SIG-M5 treated with dmso at 0.1 percent for 504 hours (cell line): ENCODE measurements at regions not wholly inside any gene's neighbourhood (a gene's known extent, or its start where the extent isn't known, plus 50 kb on each side); places are given as distances from the start of the nearest gene placed in this dataset.
A peak's percentile ranks its signal among the peaks of the same experiment; 100 is the strongest.
"Not testable (repeated sequence)": the region's sequence is repeated elsewhere in the genome, so short reads cannot be mapped to it uniquely, and the experiment has no call there.

Experiments used
- DNase-seq: peaks from one replicate; lab custom pipeline; 2025; ENCODE audit not compliant: unreplicated experiment; lab: John Stamatoyannopoulos, UW

DNA sequence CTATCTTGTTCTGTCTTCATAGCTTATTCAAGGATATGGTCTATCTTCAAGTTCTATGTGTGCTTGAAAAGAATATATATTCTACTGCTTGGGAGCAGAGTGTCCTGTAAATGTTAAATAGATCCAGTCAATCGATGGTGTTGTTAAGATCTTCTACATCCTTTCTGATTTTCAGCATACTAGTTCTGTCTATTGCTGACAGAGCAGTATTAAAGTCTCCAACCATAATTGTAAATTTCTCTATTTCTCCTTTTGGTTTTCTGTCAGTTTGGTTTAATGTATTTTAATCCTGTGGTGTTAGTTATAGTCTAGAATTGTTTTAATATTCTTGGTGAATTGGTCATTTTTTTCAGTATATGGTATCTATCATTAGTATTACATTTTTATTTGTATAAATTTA, 124.0 kb upstream of the COX7C start:
- DNase-seq: no peak

DNA sequence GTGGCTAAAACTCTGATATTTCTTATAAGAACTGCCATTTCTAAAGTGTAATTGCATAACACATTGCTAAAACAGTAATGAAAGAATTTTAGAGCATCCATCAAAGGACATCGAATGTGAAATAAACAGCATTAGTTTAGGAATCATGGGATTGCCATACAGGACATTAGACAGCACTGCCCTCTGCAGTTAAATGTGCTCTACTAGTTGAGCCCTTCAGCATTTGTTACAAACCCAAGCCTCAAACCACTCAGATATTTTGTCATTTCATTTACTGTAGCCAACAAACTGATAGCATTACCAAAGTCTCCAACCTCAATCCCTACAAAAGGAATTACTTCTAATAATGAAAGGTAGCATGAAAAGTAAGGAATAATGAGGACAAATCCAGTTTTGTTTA, 116.8 kb upstream of the COX7C start:
- peak; percentile 11 for DNase-seq

GRCh38 chr5:86507574-86507973, 110.2 kb upstream of the COX7C start:
- DNase-seq: no peak

DNA sequence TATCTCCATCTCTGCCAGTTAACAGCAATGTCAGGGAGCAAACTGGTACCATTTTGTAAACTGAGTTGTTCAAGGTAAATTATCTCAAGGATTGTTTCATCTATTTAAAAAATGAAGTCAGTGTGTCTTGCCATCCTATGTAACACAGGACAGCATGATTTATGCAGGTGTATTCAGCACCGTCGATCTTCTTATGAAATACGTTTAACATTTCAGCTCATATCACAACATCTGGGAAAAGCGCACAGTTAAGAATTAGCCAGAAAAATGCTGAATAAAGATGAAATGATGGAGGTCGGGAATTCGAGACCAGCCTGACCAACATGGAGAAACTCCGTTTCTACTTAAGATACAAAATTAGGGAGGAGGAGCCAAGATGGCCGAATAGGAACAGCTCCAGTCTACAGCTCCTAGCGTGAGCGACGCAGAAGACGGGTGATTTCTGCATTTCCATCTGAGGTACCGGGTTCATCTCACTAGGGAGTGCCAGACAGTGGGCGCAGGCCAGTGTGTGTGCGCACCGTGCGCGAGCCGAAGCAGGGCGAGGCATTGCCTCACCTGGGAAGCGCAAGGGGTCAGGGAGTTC, 107.3 kb upstream of the COX7C start:
- not testable (repeated sequence) for DNase-seq

DNA sequence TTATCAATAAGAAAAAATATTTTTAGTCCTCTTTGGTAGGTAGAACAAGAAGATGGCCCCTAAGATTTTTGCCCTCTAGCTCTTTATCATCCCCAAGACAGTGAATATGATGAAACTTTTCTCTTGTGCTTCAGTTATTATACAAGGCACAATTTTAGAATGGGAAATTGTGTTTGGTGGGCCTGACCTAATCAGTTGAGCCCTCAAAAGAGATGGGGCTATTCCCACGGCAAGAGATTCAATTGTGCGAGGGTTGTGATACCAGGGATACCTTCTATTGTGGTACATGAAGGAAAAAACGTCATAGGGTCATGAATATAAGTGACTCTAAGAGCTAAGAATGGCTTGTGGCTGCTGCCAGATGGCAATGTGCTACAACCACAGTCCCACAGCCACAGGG, 94.0 kb upstream of the COX7C start:
- DNase-seq: no peak

GRCh38 chr5:86525622-86526021, 92.1 kb upstream of the COX7C start:
- no peak for DNase-seq

DNA sequence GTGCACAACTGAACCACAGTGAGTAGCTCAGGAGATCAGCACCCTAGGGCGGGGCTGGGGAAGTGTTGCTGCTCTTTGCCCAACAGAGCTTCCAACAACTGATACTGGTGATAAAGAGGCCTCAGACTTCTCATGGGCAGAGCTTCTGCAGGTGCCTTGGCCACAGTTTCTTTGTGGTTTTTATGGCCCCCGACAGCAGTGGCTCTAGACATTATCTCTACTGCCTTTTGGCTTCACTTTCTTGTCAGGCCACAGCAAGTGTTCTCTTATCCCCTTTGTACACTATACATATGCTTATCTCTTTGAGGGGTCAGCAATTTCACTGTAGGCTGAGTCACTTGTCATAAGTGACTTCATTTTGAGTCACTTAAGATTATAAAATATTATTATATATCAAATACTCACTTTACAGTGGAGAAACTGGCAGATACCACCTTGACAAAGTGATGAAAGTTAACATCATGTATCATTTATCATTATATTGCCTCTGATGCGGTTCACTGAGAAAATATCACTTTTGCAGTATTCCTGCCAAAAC, 90.9 kb upstream of the COX7C start:
- DNase-seq: no peak

- DNase-seq: no peak
These were observed 85.3 kb upstream of the COX7C start for GRCh38 chr5:86532429-86532828.

GRCh38 chr5:86536396-86536795, 81.3 kb upstream of the COX7C start:
- DNase-seq: no peak

DNA sequence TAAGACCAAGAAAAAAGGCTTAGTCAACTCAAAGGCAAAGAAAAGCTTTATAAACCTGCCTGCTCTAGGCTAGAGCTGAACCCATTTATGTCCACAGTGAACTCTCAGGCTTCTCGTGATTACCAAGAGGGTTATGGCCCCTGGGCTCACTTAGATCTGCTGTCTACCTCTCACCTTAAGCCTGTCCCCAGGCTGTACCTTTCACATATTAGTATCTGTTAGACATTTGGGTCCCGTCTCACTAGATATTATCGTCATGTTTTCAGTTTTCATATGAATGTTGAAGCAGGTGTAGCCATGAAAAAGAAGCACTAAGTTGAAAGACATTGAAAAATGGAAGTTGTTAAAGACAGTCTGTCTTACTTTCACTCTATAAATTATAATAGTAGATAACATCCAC, 75.2 kb upstream of the COX7C start:
- DNase-seq: no peak

DNA sequence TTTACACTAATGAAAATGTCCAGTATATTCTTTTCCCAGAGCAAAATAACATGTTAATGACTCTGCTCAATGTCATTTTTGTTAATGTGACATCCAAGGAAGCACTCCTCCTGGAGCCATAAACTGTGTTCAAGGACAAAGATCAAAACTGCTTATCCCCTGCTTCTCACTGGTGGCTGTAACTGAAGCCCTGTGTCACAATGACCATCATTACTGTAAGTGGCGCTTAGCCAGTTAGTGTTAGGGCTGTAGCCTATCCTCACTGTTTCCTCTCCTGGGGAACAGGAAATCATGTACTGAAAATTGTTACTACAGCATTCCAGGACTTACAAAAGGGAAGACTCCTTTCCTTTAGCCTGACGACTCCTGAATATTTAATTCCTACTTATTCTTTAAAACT, 71.7 kb upstream of the COX7C start:
- DNase-seq: no peak

- no peak for DNase-seq
These were observed 71.2 kb upstream of the COX7C start for GRCh38 chr5:86546582-86546981.

- DNase-seq: no peak
These were observed 63.1 kb upstream of the COX7C start for GRCh38 chr5:86554638-86555037.

GRCh38 chr5:86557920-86558319, 59.8 kb upstream of the COX7C start:
- DNase-seq: no peak

DNA sequence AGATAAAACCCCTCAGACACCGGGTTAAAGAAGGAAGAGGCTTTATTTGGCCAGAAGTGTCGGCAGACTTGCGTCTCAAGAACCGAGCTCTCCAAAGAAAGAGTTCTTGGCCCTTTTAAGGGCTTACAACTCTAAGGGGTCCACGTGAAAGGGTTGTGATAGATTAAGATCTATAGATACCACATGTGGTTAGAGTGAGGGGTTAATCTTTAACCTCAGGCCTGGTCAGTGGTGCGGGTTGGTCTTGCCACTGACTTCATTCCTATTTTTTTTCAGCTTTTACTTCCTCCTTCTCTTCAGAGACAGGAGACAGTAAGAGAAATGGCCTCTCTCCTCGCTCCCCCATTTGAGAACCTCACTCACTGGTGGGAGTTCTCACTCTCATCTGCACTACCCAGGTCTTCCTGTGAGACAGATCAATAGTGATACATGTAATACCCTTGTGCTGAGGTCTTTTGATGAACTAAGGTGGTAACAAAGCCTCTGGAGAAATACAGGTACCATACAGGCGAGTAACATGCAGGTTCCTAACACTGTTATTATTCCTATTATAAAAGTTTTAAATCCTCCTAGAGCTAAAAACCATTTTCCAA, 52.4 kb upstream of the COX7C start:
- DNase-seq: no peak

DNA sequence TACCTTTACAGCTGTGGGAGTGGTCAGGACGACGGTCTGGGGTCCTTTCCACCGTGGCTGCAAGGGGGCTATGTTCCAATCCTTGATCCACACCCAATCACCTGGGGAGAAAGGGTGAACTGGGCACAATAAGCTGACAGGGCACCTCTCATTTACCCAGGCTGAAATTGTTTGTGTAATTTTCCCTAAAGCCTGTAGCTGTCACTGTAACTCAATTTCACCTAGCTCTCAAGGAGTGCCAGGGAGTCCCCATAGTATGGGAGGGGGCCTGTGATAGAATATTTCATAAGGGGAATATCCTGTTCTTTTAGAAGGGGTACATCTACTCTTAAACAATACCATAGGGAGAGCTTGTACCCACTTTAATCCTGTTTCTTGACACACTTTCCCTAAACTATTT, 51.7 kb upstream of the COX7C start:
- not testable (repeated sequence) for DNase-seq
